Stimulated activated CD4-positive, alpha-beta T cell treated with anti-CD3 and anti-CD28 coated beads, Interleukin-12 subunit alpha, Interleukin-12 subunit beta, amount 100 ng/mL, for 24 hours (primary cell): ENCODE measurements at regions not wholly inside any gene's neighbourhood (a gene's known extent, or its start where the extent isn't known, plus 50 kb on each side); places are given as distances from the start of the nearest gene placed in this dataset.

Source experiments
- DNase-seq, 2 experiments: peaks; one replicate each; pipeline ENCODE4 v3.0.0-alpha.2; 2020; ENCODE audit warnings: low read depth in 2 of 2

- DNase-seq, result no peak
These were observed 59.4 kb upstream of the SPRY2 start for GRCh38 chr13:80400164-80400864.

GRCh38 chr13:80399340-80400163 lies 58.6 kb upstream of the SPRY2 start:
- DNase-seq, result no peak
